Aorta (tissue), 5 donors: ENCODE measurements at regions not wholly inside any gene's neighbourhood (a gene's known extent, or its start where the extent isn't known, plus 50 kb on each side); places are given as distances from the start of the nearest gene placed in this dataset.
"Not testable (repeated sequence)": the region's sequence is repeated elsewhere in the genome, so short reads cannot be mapped to it uniquely, and the experiment has no call there.

Experiments
- ATAC-seq: fragments of 200-7000 bp; cut with Tn5 transposase; one replicate; pipeline ENCODE4 v1.9.1; 2022; ENCODE audit warnings: moderate library complexity; ENCODE audit not compliant: low FRiP score
- DNase-seq, 2 donors: peaks; one replicate each; pipeline ENCODE4 v3.0.0-alpha.2; 2020
- H3K27ac ChIP-seq, 2 donors: one replicate each; pipeline ENCODE4 v1.5.1; 2013; ENCODE audit warnings: low read length in 2 of 2, mild to moderate bottlenecking in 2 of 2, moderate library complexity in 2 of 2, control low read depth in 1 of 2, inconsistent platforms in 1 of 2, low read depth in 1 of 2
- H3K27me3 ChIP-seq, 2 donors: one replicate each; pipeline ENCODE4 v1.6.1; 2013; ENCODE audit warnings: control low read depth in 1 of 2, low read length in 1 of 2, mild to moderate bottlenecking in 1 of 2, moderate library complexity in 1 of 2; ENCODE audit not compliant: insufficient read depth in 2 of 2, control insufficient read depth in 1 of 2
- H3K36me3 ChIP-seq, 2 donors: one replicate each; pipeline ENCODE4 v1.6.1; 2013; ENCODE audit warnings: control low read depth in 1 of 2, low read length in 1 of 2, mild to moderate bottlenecking in 1 of 2; ENCODE audit not compliant: insufficient read depth in 2 of 2, control insufficient read depth in 1 of 2
- H3K4me1 ChIP-seq, 2 donors: one replicate each; pipeline ENCODE4 v1.6.1; 2013; ENCODE audit warnings: low read length in 2 of 2, control low read depth in 1 of 2, mild to moderate bottlenecking in 1 of 2, moderate library complexity in 1 of 2; ENCODE audit not compliant: insufficient read depth in 2 of 2, control insufficient read depth in 1 of 2
- H3K4me3 ChIP-seq, 2 donors: one replicate each; pipeline ENCODE4 v1.5.1; 2013; ENCODE audit warnings: low read length in 2 of 2, control low read depth in 1 of 2, mild to moderate bottlenecking in 1 of 2
- H3K9me3 ChIP-seq: one replicate; pipeline ENCODE4 v1.6.1; 2013; ENCODE audit warnings: mild to moderate bottlenecking, low read length; ENCODE audit not compliant: control insufficient read depth
- WGBS, 2 donors: extraction: QIAGEN DNeasy Blood & Tissue Kit; methylation state at CpG; one replicate each; pipeline ENCODE4 v1.1.7; 2013; 5-methylcytosine and 5-hydroxymethylcytosine counted together
- intact Hi-C, 2 donors: fragments of 100-400 bp; cut with DNase I; formaldehyde crosslinking; loops; one replicate each; pipeline versions ENCODE4 v1.14.2 to v1.15.0; 2022
- donor health status: healthy with polysubstance abuse.
- donor health status: Bipolar disorder and iron deficiency.
- donor health status: DM: no; HTN: no; CAD: no.
- donor health status: DM: no; HTN: no; CAD: no.
- donor health status: DM: yes; HTN: yes; CAD: no.

- ATAC-seq, H3K4me1 ChIP-seq, H3K4me3 ChIP-seq, H3K27me3 ChIP-seq, H3K27ac ChIP-seq, H3K9me3 ChIP-seq, H3K36me3 ChIP-seq, intact Hi-C loops: not testable (repeated sequence)
- WGBS, 2 donors: 38 to 54% methylated on average over 10 of the region's 10 CpGs
- DNase-seq: peak in 1 of 2 donors; percentile 43
Observed at GRCh38 chr22:23432719-23433118, 147.4 kb downstream of the IGLL1 start.

- Histone ChIP-seq H3K27me3 (no peaks in the 10 kb centered on the region), H3K4me3 (no peak overlapping the region), H3K27ac (no peak overlapping the region), H3K36me3 (no peaks in the 10 kb centered on the region), H3K4me1 (no peaks in the 10 kb centered on the region), H3K9me3 (peaks cover 3% of the 10 kb centered on the region)
- DNase-seq (no peak), ATAC-seq (no peak)
- 68 to 73% methylated on average over 20 of the region's 20 CpGs for whole genome bisulfite sequencing, 2 donors
- intact Hi-C loops: no loop called here
Observed at GRCh38 chr22:23431337-23432072, 148.6 kb downstream of the IGLL1 start.

GRCh38 chr22:23424551-23425068, 155.5 kb downstream of the IGLL1 start:
- H3K36me3 ChIP-seq, H3K4me3 ChIP-seq, H3K27ac ChIP-seq, intact Hi-C loops, H3K9me3 ChIP-seq, ATAC-seq, H3K4me1 ChIP-seq, H3K27me3 ChIP-seq, DNase-seq: not testable (repeated sequence)
- 81 to 92% methylated on average over 5 of the region's 5 CpGs for WGBS, 2 donors

GRCh38 chr22:23424031-23424430, 156.1 kb downstream of the IGLL1 start:
- Histone ChIP-seq H3K4me1 (no peaks in the 10 kb centered on the region), H3K36me3 (no peaks in the 10 kb centered on the region), H3K27ac (no peak overlapping the region), H3K9me3 (no peaks in the 10 kb centered on the region), H3K4me3 (no peak overlapping the region), H3K27me3 (no peaks in the 10 kb centered on the region)
- 71 to 80% methylated on average over 7 of the region's 7 CpGs for whole genome bisulfite sequencing, 2 donors
- intact Hi-C loops: no loop called here
- ATAC-seq (no peak), DNase-seq (no peak)

- ATAC-seq, H3K4me1 ChIP-seq, H3K27ac ChIP-seq, intact Hi-C loops, DNase-seq, H3K4me3 ChIP-seq, H3K36me3 ChIP-seq, H3K9me3 ChIP-seq, H3K27me3 ChIP-seq: not testable (repeated sequence)
- WGBS, 2 donors: 69 to 75% methylated on average over 4 of the region's 4 CpGs
Observed at GRCh38 chr22:23422281-23422680, 157.8 kb downstream of the IGLL1 start.

GRCh38 chr22:23421300-23421699, 158.8 kb downstream of the IGLL1 start:
- ATAC-seq, intact Hi-C loops, H3K4me3 ChIP-seq, H3K27me3 ChIP-seq, H3K9me3 ChIP-seq, DNase-seq, H3K27ac ChIP-seq, H3K4me1 ChIP-seq, H3K36me3 ChIP-seq: not testable (repeated sequence)
- 80 to 84% methylated on average over 6 of the region's 6 CpGs for WGBS, 2 donors

GRCh38 chr22:23419931-23420330, 160.2 kb downstream of the IGLL1 start:
- 73 to 84% methylated on average over 5 of the region's 5 CpGs for WGBS, 2 donors
- Histone ChIP-seq H3K4me1 (no peaks in the 10 kb centered on the region), H3K27me3 (no peaks in the 10 kb centered on the region), H3K36me3 (no peaks in the 10 kb centered on the region), H3K4me3 (no peak overlapping the region), H3K27ac (no peak overlapping the region), H3K9me3 (no peaks in the 10 kb centered on the region)
- intact Hi-C loops: no loop called here
- ATAC-seq (no peak), DNase-seq (no peak)

GRCh38 chr22:23419171-23419570, 160.9 kb downstream of the IGLL1 start:
- no peak for ATAC-seq
- no peaks in the 10 kb centered on the region for H3K9me3 ChIP-seq
- H3K4me3 ChIP-seq: no peak overlapping the region
- no peak for DNase-seq
- WGBS, 2 donors: 85 to 90% methylated on average over 4 of the region's 4 CpGs
- no peaks in the 10 kb centered on the region for H3K36me3 ChIP-seq
- H3K27me3 ChIP-seq: no peaks in the 10 kb centered on the region
- intact Hi-C loops: no loop called here
- H3K4me1 ChIP-seq: no peaks in the 10 kb centered on the region
- H3K27ac ChIP-seq: no peak overlapping the region

- intact Hi-C loops: no loop called here
- H3K4me1 ChIP-seq: no peaks in the 10 kb centered on the region
- 58 to 65% methylated on average over 12 of the region's 12 CpGs for WGBS, 2 donors
Observed at GRCh38 chr22:23418159-23418788, 161.8 kb downstream of the IGLL1 start.

More at GRCh38 chr22:23418159-23418788, 161.8 kb downstream of the IGLL1 start:
- Histone ChIP-seq H3K9me3 (no peaks in the 10 kb centered on the region), H3K4me3 (no peak overlapping the region), H3K36me3 (no peaks in the 10 kb centered on the region), H3K27ac (no peak overlapping the region), H3K27me3 (no peaks in the 10 kb centered on the region)
- DNase-seq: peak in 1 of 2 donors; percentile 58
- no peak for ATAC-seq
